GM23338 (cell line): ENCODE measurements at regions not wholly inside any gene's neighbourhood (a gene's known extent, or its start where the extent isn't known, plus 50 kb on each side); places are given as distances from the start of the nearest gene placed in this dataset.

Experiments used
- ATAC-seq: fragments of 200-7000 bp; cut with Tn5 transposase; 3 replicates; pipeline ENCODE4 v1.9.1; 2020
- DNase-seq: peaks from one replicate; pipeline ENCODE4 v3.0.0-alpha.2; 2015; ENCODE audit warnings: low spot score
- H2AFZ ChIP-seq: fragments of 200-600 bp; sonication (generic); 2 replicates; pipeline ENCODE4 v1.8.0; 2016; ENCODE audit warnings: antibody characterized with exemption, mild to moderate bottlenecking, moderate library complexity
- H3F3A ChIP-seq: fragments of 200-600 bp; sonication (generic); replicated peaks from 2 replicates; pipeline ENCODE4 v1.8.0; 2017; ENCODE audit warnings: antibody characterized with exemption, mixed run types, low read depth
- H3K27ac ChIP-seq: fragments of 200-600 bp; sonication (generic); 2 replicates; pipeline ENCODE4 v1.6.1; 2016; ENCODE audit warnings: low read depth
- H3K27me3 ChIP-seq: fragments of 200-600 bp; sonication (generic); 2 replicates; pipeline ENCODE4 v1.8.0; 2016; ENCODE audit warnings: mild to moderate bottlenecking, mixed run types, moderate library complexity; ENCODE audit not compliant: insufficient read depth
- H3K36me3 ChIP-seq: fragments of 200-600 bp; sonication (generic); 2 replicates; pipeline ENCODE4 v1.8.0; 2016; ENCODE audit warnings: mild to moderate bottlenecking; ENCODE audit not compliant: insufficient read depth
- H3K4me1 ChIP-seq: fragments of 200-600 bp; sonication (generic); 2 replicates; pipeline ENCODE4 v1.8.0; 2016; ENCODE audit warnings: mild to moderate bottlenecking, moderate library complexity; ENCODE audit not compliant: insufficient read depth
- H3K4me2 ChIP-seq: fragments of 200-600 bp; sonication (generic); 2 replicates; pipeline ENCODE4 v1.7.1; 2017; ENCODE audit warnings: mixed run types
- H3K4me3 ChIP-seq: fragments of 200-600 bp; sonication (generic); 2 replicates; pipeline ENCODE4 v1.6.1; 2016; ENCODE audit warnings: mixed run types
- H3K79me2 ChIP-seq: fragments of 200-600 bp; sonication (generic); replicated peaks from 2 replicates; pipeline ENCODE4 v1.8.0; 2017; ENCODE audit warnings: mild to moderate bottlenecking; ENCODE audit not compliant: insufficient read depth
- H3K9me2 ChIP-seq: fragments of 200-600 bp; sonication (generic); 2 replicates; pipeline ENCODE4 v1.8.0; 2017; ENCODE audit not compliant: insufficient read depth
- H4K20me1 ChIP-seq: fragments of 200-600 bp; sonication (generic); replicated peaks from 2 replicates; pipeline ENCODE4 v1.8.0; 2017; ENCODE audit warnings: mild to moderate bottlenecking; ENCODE audit not compliant: insufficient read depth
- H3K27ac Mint-ChIP-seq: 2 replicates; pipeline ENCODE4 v1.8.0; 2020; ENCODE audit warnings: inconsistent platforms, mild to moderate bottlenecking, moderate library complexity, mixed read lengths
- H3K27me3 Mint-ChIP-seq: 3 replicates; pipeline ENCODE4 v1.8.0; 2022; ENCODE audit warnings: low read depth, mild to moderate bottlenecking, moderate library complexity, mixed read lengths, inconsistent platforms; ENCODE audit not compliant: insufficient read depth, poor library complexity
- H3K36me3 Mint-ChIP-seq: 3 replicates; pipeline ENCODE4 v1.8.0; 2021; ENCODE audit warnings: low read depth, mild to moderate bottlenecking, inconsistent platforms, moderate library complexity, mixed read lengths
- H3K4me1 Mint-ChIP-seq: 3 replicates; pipeline ENCODE4 v1.8.0; 2020; ENCODE audit warnings: mild to moderate bottlenecking, inconsistent platforms, mixed read lengths
- H3K4me3 Mint-ChIP-seq: 3 replicates; pipeline ENCODE4 v1.8.0; 2021; ENCODE audit warnings: moderate library complexity, mild to moderate bottlenecking, inconsistent platforms, mixed read lengths
- H3K9me3 Mint-ChIP-seq: 3 replicates; pipeline ENCODE4 v1.8.0; 2020; ENCODE audit warnings: moderate library complexity, mild to moderate bottlenecking, inconsistent platforms, mixed read lengths
- CREB1 ChIP-seq: fragments of 250-450 bp; sonication (Bioruptor Pico); IDR thresholded peaks from 2 replicates; pipeline ENCODE4 v1.5.0; 2020; ENCODE audit warnings: low read depth, mild to moderate bottlenecking, moderate library complexity
- EZH2 ChIP-seq: fragments of 200-600 bp; sonication (generic); IDR thresholded peaks from one replicate; pipeline ENCODE4 v1.8.0; 2017; ENCODE audit warnings: antibody characterized with exemption, mild to moderate bottlenecking, low read depth; ENCODE audit not compliant: unreplicated experiment
- EZH2phosphoT487 ChIP-seq: fragments of 200-600 bp; sonication (generic); IDR thresholded peaks from one replicate; pipeline ENCODE4 v1.8.1; 2018; ENCODE audit warnings: antibody characterized with exemption; ENCODE audit not compliant: unreplicated experiment
- JUNB ChIP-seq: IDR thresholded peaks from one replicate; pipeline ENCODE4 v1.6.1; 2016; ENCODE audit warnings: antibody characterized with exemption; ENCODE audit not compliant: unreplicated experiment
- NANOG ChIP-seq: IDR thresholded peaks from 2 replicates; pipeline ENCODE4 v1.6.1; 2016; ENCODE audit warnings: antibody characterized with exemption, borderline replicate concordance
- POLR2AphosphoS5 ChIP-seq: IDR thresholded peaks from 2 replicates; pipeline ENCODE4 v1.6.1; 2016; ENCODE audit warnings: antibody characterized with exemption, low read depth
- STAT1 ChIP-seq: IDR thresholded peaks from one replicate; pipeline ENCODE4 v1.6.1; 2016; ENCODE audit warnings: antibody characterized with exemption; ENCODE audit not compliant: unreplicated experiment
- ZNF114 ChIP-seq: fragments of 250-450 bp; sonication (Bioruptor Pico); IDR thresholded peaks from 2 replicates; pipeline ENCODE4 v1.5.0; 2020; ENCODE audit warnings: mild to moderate bottlenecking, moderate library complexity
- ZNF331 ChIP-seq: fragments of 250-450 bp; sonication (Bioruptor Pico); IDR thresholded peaks from 2 replicates; pipeline ENCODE4 v1.5.0; 2020; ENCODE audit warnings: low read depth, mild to moderate bottlenecking, moderate library complexity
- TF ChIP-seq, protein P1 (sequence below): IDR thresholded peaks from 2 replicates; pipeline ENCODE4 v1.6.1; 2016; ENCODE audit warnings: antibody characterized with exemption
- TF ChIP-seq, protein P2 (sequence below), 2 experiments: fragments of 200-600 bp in 1 of 2; sonication (generic) in 1 of 2; conservative IDR thresholded peaks; 2 replicates each; pipeline versions ENCODE4 v1.5.1 to v1.6.1; 2016 to 2017; ENCODE audit warnings: antibody characterized with exemption in 2 of 2, low read depth in 2 of 2, mild to moderate bottlenecking in 2 of 2, moderate library complexity in 1 of 2
- TF ChIP-seq, protein P3 (sequence below): fragments of 250-450 bp; sonication (Bioruptor Pico); IDR thresholded peaks from 2 replicates; pipeline ENCODE4 v1.5.0; 2020; ENCODE audit warnings: mild to moderate bottlenecking, moderate library complexity
- TF ChIP-seq, protein P4 (sequence below): IDR thresholded peaks from one replicate; pipeline ENCODE4 v1.6.1; 2018; ENCODE audit warnings: antibody characterized with exemption; ENCODE audit not compliant: unreplicated experiment

GRCh38 chr6:1244941-1245340 is 67.0 kb upstream of the FOXQ1 start:
- Mint-ChIP-seq H3K36me3 (no peaks in the 10 kb centered on the region), H3K27me3 (peaks cover 3% of the 10 kb centered on the region), H3K4me1 (peaks cover 10% of the 10 kb centered on the region), H3K27ac (no peak overlapping the region), H3K9me3 (no peaks in the 10 kb centered on the region), H3K4me3 (no peak overlapping the region)
- H4K20me1 ChIP-seq = no peaks in the 10 kb centered on the region
- H3K4me3 ChIP-seq = no peak overlapping the region
- H3K36me3 ChIP-seq = no peaks in the 10 kb centered on the region
- H3K27ac ChIP-seq = no peak overlapping the region
- no peak overlapping the region for H3K4me2 ChIP-seq
- no peaks in the 10 kb centered on the region for H3F3A ChIP-seq
- H3K27me3 ChIP-seq = no peaks in the 10 kb centered on the region
- no peak for TF ChIP-seq POLR2AphosphoS5
- no peak for TF ChIP-seq NANOG
- no peak for TF ChIP-seq JUNB
- no peak for TF ChIP-seq EZH2phosphoT487
- TF ChIP-seq EZH2 = no peak
- TF ChIP-seq, protein P1, sequence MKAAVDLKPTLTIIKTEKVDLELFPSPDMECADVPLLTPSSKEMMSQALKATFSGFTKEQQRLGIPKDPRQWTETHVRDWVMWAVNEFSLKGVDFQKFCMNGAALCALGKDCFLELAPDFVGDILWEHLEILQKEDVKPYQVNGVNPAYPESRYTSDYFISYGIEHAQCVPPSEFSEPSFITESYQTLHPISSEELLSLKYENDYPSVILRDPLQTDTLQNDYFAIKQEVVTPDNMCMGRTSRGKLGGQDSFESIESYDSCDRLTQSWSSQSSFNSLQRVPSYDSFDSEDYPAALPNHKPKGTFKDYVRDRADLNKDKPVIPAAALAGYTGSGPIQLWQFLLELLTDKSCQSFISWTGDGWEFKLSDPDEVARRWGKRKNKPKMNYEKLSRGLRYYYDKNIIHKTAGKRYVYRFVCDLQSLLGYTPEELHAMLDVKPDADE = no peak
- TF ChIP-seq CREB1 (CRISPR knock-in tag) = no peak
- TF ChIP-seq, protein P2, sequence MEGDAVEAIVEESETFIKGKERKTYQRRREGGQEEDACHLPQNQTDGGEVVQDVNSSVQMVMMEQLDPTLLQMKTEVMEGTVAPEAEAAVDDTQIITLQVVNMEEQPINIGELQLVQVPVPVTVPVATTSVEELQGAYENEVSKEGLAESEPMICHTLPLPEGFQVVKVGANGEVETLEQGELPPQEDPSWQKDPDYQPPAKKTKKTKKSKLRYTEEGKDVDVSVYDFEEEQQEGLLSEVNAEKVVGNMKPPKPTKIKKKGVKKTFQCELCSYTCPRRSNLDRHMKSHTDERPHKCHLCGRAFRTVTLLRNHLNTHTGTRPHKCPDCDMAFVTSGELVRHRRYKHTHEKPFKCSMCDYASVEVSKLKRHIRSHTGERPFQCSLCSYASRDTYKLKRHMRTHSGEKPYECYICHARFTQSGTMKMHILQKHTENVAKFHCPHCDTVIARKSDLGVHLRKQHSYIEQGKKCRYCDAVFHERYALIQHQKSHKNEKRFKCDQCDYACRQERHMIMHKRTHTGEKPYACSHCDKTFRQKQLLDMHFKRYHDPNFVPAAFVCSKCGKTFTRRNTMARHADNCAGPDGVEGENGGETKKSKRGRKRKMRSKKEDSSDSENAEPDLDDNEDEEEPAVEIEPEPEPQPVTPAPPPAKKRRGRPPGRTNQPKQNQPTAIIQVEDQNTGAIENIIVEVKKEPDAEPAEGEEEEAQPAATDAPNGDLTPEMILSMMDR (conservative IDR thresholded peaks at IDR 0.05; ENCODE audit: low read depth in 2 of 2) = no peak
- TF ChIP-seq STAT1 = no peak
- no peak for TF ChIP-seq ZNF331 (CRISPR knock-in tag)
- TF ChIP-seq, protein P3, sequence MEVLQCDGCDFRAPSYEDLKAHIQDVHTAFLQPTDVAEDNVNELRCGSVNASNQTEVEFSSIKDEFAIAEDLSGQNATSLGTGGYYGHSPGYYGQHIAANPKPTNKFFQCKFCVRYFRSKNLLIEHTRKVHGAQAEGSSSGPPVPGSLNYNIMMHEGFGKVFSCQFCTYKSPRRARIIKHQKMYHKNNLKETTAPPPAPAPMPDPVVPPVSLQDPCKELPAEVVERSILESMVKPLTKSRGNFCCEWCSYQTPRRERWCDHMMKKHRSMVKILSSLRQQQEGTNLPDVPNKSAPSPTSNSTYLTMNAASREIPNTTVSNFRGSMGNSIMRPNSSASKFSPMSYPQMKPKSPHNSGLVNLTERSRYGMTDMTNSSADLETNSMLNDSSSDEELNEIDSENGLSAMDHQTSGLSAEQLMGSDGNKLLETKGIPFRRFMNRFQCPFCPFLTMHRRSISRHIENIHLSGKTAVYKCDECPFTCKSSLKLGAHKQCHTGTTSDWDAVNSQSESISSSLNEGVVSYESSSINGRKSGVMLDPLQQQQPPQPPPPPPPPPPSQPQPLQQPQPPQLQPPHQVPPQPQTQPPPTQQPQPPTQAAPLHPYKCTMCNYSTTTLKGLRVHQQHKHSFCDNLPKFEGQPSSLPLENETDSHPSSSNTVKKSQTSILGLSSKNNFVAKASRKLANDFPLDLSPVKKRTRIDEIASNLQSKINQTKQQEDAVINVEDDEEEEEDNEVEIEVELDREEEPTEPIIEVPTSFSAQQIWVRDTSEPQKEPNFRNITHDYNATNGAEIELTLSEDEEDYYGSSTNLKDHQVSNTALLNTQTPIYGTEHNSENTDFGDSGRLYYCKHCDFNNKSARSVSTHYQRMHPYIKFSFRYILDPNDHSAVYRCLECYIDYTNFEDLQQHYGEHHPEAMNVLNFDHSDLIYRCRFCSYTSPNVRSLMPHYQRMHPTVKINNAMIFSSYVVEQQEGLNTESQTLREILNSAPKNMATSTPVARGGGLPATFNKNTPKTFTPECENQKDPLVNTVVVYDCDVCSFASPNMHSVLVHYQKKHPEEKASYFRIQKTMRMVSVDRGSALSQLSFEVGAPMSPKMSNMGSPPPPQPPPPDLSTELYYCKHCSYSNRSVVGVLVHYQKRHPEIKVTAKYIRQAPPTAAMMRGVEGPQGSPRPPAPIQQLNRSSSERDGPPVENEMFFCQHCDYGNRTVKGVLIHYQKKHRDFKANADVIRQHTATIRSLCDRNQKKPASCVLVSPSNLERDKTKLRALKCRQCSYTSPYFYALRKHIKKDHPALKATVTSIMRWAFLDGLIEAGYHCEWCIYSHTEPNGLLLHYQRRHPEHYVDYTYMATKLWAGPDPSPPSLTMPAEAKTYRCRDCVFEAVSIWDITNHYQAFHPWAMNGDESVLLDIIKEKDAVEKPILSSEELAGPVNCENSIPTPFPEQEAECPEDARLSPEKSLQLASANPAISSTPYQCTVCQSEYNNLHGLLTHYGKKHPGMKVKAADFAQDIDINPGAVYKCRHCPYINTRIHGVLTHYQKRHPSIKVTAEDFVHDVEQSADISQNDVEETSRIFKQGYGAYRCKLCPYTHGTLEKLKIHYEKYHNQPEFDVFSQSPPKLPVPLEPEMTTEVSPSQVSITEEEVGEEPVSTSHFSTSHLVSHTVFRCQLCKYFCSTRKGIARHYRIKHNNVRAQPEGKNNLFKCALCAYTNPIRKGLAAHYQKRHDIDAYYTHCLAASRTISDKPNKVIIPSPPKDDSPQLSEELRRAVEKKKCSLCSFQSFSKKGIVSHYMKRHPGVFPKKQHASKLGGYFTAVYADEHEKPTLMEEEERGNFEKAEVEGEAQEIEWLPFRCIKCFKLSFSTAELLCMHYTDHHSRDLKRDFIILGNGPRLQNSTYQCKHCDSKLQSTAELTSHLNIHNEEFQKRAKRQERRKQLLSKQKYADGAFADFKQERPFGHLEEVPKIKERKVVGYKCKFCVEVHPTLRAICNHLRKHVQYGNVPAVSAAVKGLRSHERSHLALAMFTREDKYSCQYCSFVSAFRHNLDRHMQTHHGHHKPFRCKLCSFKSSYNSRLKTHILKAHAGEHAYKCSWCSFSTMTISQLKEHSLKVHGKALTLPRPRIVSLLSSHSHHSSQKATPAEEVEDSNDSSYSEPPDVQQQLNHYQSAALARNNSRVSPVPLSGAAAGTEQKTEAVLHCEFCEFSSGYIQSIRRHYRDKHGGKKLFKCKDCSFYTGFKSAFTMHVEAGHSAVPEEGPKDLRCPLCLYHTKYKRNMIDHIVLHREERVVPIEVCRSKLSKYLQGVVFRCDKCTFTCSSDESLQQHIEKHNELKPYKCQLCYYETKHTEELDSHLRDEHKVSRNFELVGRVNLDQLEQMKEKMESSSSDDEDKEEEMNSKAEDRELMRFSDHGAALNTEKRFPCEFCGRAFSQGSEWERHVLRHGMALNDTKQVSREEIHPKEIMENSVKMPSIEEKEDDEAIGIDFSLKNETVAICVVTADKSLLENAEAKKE (CRISPR knock-in tag) = no peak
- TF ChIP-seq, protein P4, sequence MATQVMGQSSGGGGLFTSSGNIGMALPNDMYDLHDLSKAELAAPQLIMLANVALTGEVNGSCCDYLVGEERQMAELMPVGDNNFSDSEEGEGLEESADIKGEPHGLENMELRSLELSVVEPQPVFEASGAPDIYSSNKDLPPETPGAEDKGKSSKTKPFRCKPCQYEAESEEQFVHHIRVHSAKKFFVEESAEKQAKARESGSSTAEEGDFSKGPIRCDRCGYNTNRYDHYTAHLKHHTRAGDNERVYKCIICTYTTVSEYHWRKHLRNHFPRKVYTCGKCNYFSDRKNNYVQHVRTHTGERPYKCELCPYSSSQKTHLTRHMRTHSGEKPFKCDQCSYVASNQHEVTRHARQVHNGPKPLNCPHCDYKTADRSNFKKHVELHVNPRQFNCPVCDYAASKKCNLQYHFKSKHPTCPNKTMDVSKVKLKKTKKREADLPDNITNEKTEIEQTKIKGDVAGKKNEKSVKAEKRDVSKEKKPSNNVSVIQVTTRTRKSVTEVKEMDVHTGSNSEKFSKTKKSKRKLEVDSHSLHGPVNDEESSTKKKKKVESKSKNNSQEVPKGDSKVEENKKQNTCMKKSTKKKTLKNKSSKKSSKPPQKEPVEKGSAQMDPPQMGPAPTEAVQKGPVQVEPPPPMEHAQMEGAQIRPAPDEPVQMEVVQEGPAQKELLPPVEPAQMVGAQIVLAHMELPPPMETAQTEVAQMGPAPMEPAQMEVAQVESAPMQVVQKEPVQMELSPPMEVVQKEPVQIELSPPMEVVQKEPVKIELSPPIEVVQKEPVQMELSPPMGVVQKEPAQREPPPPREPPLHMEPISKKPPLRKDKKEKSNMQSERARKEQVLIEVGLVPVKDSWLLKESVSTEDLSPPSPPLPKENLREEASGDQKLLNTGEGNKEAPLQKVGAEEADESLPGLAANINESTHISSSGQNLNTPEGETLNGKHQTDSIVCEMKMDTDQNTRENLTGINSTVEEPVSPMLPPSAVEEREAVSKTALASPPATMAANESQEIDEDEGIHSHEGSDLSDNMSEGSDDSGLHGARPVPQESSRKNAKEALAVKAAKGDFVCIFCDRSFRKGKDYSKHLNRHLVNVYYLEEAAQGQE = no peak
- no peak for TF ChIP-seq ZNF114 (CRISPR knock-in tag)
- no peak for ATAC-seq
- no peaks in the 10 kb centered on the region for H3K4me1 ChIP-seq
- no peaks in the 10 kb centered on the region for H3K79me2 ChIP-seq
- 0 out of 2 replicates have a peak, but pooled peaks cover 5% of the 10 kb centered on the region for H3K9me2 ChIP-seq
- DNase-seq = no peak
- no peak overlapping the region; the same call in 1 of the 2 replicates for H2AFZ ChIP-seq
